SK-N-SH treated with all-trans-retinoic acid at 6 μM for 48 hours (cell line): ENCODE measurements at regions not wholly inside any gene's neighbourhood (a gene's known extent, or its start where the extent isn't known, plus 50 kb on each side); places are given as distances from the start of the nearest gene placed in this dataset.

ENCODE experiments used
- ARNTL ChIP-seq: fragments of 450-650 bp; formaldehyde crosslinking; IDR thresholded peaks from 2 replicates; pipeline ENCODE4 v1.5.0; 2020; ENCODE audit warnings: low read depth, mild to moderate bottlenecking, moderate library complexity, borderline replicate concordance
- OSR1 ChIP-seq: fragments of 250-450 bp; sonication (Bioruptor Pico); IDR thresholded peaks from 2 replicates; pipeline ENCODE4 v1.8.0; 2022; ENCODE audit warnings: moderate library complexity, mild to moderate bottlenecking, inconsistent platforms
- PPARA ChIP-seq: fragments of 250-450 bp; sonication (Bioruptor Pico); IDR thresholded peaks from 2 replicates; pipeline ENCODE4 v1.5.0; 2020; ENCODE audit warnings: mild to moderate bottlenecking, borderline replicate concordance
- RARB ChIP-seq: fragments of 250-450 bp; sonication (Bioruptor Pico); IDR thresholded peaks from 2 replicates; pipeline ENCODE4 v1.8.0; 2021; ENCODE audit warnings: mild to moderate bottlenecking, moderate library complexity
- ZFP3 ChIP-seq: fragments of 250-450 bp; sonication (Bioruptor Pico); IDR thresholded peaks from 2 replicates; pipeline ENCODE4 v1.5.0; 2020; ENCODE audit warnings: mild to moderate bottlenecking, moderate library complexity
- ZFP30 ChIP-seq: fragments of 450-650 bp; formaldehyde crosslinking; IDR thresholded peaks from 2 replicates; pipeline ENCODE4 v1.5.0; 2022; ENCODE audit warnings: mild to moderate bottlenecking, moderate library complexity
- TF ChIP-seq, protein P1 (sequence below): fragments of 250-450 bp; sonication (Bioruptor Pico); IDR thresholded peaks from 2 replicates; pipeline ENCODE4 v1.8.0; 2020; ENCODE audit warnings: mild to moderate bottlenecking, moderate library complexity, borderline replicate concordance
- TF ChIP-seq, protein P2 (sequence below): fragments of 250-450 bp; sonication (Bioruptor Pico); IDR thresholded peaks from 2 replicates; pipeline ENCODE4 v1.5.1; 2021; ENCODE audit warnings: mild to moderate bottlenecking, moderate library complexity
- TF ChIP-seq, protein P3 (sequence below): fragments of 250-450 bp; sonication (Bioruptor Pico); IDR thresholded peaks from 2 replicates; pipeline ENCODE4 v1.5.0; 2020; ENCODE audit warnings: mild to moderate bottlenecking, moderate library complexity

DNA sequence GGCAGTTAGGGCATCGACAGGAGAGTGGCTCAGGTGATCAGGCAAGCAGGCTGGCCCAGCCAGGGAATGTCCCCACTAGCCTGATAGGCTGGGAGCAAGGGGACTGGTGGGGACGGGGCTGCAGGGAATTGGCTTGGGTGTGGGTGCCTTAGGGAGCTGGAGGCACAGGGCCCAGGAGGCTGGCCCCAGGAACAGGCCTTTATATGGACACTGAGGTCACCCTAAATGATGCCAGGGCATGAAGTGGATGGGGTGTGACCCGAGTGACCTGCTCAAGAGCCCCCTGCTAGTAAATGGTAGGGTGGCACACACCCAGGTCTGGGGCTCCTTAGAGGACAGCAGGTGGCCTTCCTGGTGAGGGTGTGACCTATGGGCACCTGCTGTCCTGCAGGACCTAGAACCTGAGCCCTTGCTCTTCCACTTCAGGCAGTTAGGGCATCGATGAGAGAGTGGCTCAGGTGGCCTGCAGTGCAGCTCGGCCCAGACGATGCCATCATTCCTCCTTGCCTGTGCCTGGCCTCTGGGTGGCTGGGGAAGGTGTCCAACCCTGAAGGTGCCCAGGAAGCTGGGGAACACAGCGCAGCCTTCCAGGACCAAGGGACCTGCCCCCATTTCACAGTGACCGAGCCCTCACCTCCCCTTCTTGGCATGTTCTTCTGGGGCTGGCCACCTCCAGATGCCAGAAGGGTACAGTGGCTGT, 51.7 kb upstream of the LEP start:
- TF ChIP-seq, protein P1, sequence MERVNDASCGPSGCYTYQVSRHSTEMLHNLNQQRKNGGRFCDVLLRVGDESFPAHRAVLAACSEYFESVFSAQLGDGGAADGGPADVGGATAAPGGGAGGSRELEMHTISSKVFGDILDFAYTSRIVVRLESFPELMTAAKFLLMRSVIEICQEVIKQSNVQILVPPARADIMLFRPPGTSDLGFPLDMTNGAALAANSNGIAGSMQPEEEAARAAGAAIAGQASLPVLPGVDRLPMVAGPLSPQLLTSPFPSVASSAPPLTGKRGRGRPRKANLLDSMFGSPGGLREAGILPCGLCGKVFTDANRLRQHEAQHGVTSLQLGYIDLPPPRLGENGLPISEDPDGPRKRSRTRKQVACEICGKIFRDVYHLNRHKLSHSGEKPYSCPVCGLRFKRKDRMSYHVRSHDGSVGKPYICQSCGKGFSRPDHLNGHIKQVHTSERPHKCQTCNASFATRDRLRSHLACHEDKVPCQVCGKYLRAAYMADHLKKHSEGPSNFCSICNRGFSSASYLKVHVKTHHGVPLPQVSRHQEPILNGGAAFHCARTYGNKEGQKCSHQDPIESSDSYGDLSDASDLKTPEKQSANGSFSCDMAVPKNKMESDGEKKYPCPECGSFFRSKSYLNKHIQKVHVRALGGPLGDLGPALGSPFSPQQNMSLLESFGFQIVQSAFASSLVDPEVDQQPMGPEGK = no peak
- TF ChIP-seq ARNTL (CRISPR knock-in tag) (no peak), OSR1 (CRISPR knock-in tag) (no peak), ZFP30 (CRISPR knock-in tag) (no peak), RARB (no peak), ZFP3 (CRISPR knock-in tag) (no peak), PPARA (no peak)
- TF ChIP-seq, protein P2, sequence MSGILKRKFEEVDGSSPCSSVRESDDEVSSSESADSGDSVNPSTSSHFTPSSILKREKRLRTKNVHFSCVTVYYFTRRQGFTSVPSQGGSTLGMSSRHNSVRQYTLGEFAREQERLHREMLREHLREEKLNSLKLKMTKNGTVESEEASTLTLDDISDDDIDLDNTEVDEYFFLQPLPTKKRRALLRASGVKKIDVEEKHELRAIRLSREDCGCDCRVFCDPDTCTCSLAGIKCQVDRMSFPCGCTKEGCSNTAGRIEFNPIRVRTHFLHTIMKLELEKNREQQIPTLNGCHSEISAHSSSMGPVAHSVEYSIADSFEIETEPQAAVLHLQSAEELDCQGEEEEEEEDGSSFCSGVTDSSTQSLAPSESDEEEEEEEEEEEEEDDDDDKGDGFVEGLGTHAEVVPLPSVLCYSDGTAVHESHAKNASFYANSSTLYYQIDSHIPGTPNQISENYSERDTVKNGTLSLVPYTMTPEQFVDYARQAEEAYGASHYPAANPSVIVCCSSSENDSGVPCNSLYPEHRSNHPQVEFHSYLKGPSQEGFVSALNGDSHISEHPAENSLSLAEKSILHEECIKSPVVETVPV (CRISPR knock-in tag) = no peak
- TF ChIP-seq, protein P3, sequence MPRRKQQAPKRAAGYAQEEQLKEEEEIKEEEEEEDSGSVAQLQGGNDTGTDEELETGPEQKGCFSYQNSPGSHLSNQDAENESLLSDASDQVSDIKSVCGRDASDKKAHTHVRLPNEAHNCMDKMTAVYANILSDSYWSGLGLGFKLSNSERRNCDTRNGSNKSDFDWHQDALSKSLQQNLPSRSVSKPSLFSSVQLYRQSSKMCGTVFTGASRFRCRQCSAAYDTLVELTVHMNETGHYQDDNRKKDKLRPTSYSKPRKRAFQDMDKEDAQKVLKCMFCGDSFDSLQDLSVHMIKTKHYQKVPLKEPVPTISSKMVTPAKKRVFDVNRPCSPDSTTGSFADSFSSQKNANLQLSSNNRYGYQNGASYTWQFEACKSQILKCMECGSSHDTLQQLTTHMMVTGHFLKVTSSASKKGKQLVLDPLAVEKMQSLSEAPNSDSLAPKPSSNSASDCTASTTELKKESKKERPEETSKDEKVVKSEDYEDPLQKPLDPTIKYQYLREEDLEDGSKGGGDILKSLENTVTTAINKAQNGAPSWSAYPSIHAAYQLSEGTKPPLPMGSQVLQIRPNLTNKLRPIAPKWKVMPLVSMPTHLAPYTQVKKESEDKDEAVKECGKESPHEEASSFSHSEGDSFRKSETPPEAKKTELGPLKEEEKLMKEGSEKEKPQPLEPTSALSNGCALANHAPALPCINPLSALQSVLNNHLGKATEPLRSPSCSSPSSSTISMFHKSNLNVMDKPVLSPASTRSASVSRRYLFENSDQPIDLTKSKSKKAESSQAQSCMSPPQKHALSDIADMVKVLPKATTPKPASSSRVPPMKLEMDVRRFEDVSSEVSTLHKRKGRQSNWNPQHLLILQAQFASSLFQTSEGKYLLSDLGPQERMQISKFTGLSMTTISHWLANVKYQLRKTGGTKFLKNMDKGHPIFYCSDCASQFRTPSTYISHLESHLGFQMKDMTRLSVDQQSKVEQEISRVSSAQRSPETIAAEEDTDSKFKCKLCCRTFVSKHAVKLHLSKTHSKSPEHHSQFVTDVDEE (CRISPR knock-in tag) = no peak
